Brain microvascular endothelial cell (primary cell): ENCODE measurements at regions not wholly inside any gene's neighbourhood (a gene's known extent, or its start where the extent isn't known, plus 50 kb on each side); places are given as distances from the start of the nearest gene placed in this dataset.

Experiments
- DNase-seq: peaks from one replicate; pipeline ENCODE4 v3.0.0-alpha.2; 2020
- H3K27ac ChIP-seq: fragments of 250-450 bp; sonication (Bioruptor Pico); 2 replicates; pipeline ENCODE4 v1.5.1; 2020; ENCODE audit warnings: mild to moderate bottlenecking, moderate library complexity
- H3K27me3 ChIP-seq: fragments of 250-450 bp; sonication (Bioruptor Pico); replicated peaks from 2 replicates; pipeline ENCODE4 v1.5.1; 2020; ENCODE audit warnings: mild to moderate bottlenecking
- H3K36me3 ChIP-seq: fragments of 250-450 bp; sonication (Bioruptor Pico); replicated peaks from 2 replicates; pipeline ENCODE4 v1.5.1; 2020; ENCODE audit warnings: mild to moderate bottlenecking
- H3K4me3 ChIP-seq: 2 replicates; pipeline ENCODE4 v1.5.1; 2011; ENCODE audit warnings: low read depth, mild to moderate bottlenecking, control low read depth, low read length, moderate library complexity
- CTCF ChIP-seq: IDR thresholded peaks from 2 replicates; pipeline ENCODE4 v1.5.1; 2011; ENCODE audit warnings: low read depth, mild to moderate bottlenecking, moderate library complexity, low read length, control low read depth, inconsistent platforms; ENCODE audit errors: missing control alignments
- in situ Hi-C: cut with HindIII; loops from 2 replicates; pipeline ENCODE4 v1.10.0; 2017; ENCODE audit warnings: low sequenced_read_pairs, low pct_ligation_motif_present

GRCh38 chr18:40652321-40652720, 1302.7 kb upstream of the PIK3C3 start:
- H3K4me3 ChIP-seq, result no peak overlapping the region
- no peak for TF ChIP-seq CTCF
- no peak overlapping the region for H3K27ac ChIP-seq
- no peaks in the 10 kb centered on the region for H3K36me3 ChIP-seq
- no peaks in the 10 kb centered on the region for H3K27me3 ChIP-seq
- in situ Hi-C loops, result no loop called here
- no peak for DNase-seq

DNA sequence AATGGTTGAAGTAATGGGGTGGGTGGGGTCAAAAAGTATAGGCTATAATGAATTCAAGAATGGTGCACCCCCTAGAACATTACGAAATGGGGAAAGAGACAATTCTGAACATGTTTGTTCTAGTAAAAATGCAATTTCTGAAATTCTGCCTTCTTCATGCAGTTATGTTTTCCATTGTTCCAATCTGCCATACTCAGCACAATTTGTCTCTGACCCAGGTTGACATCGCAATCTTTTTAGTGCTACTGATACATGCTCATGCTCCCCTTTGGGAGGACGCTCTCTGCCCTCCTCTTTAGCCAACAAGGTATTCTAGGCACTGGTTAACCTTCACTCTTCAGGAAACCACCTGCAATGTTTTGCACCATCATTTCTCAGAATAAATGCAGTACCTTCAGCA, 1303.9 kb upstream of the PIK3C3 start:
- no peak for TF ChIP-seq CTCF
- DNase-seq, result no peak
- Histone ChIP-seq H3K27ac (no peak overlapping the region), H3K4me3 (no peak overlapping the region), H3K27me3 (no peaks in the 10 kb centered on the region), H3K36me3 (no peaks in the 10 kb centered on the region)
- in situ Hi-C loops, result no loop called here

DNA sequence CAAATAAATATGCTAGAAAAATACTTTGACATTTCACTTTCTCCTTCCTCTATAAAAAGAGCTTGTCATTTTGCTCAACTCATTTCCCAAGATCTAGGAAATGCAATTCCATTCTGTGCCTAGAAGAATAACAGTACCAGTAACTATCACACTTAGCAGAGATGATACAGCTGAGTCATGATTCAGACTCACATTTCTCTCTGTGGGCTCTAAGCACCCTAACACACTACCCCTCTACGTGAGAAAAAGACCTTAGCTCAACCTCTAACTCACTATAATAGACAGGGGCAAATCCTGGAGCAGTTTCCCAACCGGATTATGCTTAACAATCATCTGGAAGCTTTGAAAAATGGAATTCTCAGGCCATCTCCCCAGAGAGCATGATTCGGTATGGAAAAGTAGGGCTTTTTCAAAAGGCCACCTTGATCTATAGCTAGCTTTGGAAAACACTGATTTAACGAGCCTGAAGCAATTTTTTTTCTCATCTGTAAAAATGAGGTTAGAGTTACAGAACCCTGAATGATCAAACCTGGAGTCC, 1312.3 kb upstream of the PIK3C3 start:
- Histone ChIP-seq H3K27me3 (no peaks in the 10 kb centered on the region), H3K27ac (no peak overlapping the region), H3K4me3 (no peak overlapping the region), H3K36me3 (no peaks in the 10 kb centered on the region)
- no peak for DNase-seq
- in situ Hi-C loops, result no loop called here
- no peak for TF ChIP-seq CTCF

- in situ Hi-C loops, result no loop called here
- no peak for TF ChIP-seq CTCF
- H3K27me3 ChIP-seq, result no peaks in the 10 kb centered on the region
- no peak for DNase-seq
- H3K4me3 ChIP-seq, result no peak overlapping the region
- no peaks in the 10 kb centered on the region for H3K36me3 ChIP-seq
- no peak overlapping the region for H3K27ac ChIP-seq
Measured at GRCh38 chr18:40631319-40631718, 1323.7 kb upstream of the PIK3C3 start.

DNA sequence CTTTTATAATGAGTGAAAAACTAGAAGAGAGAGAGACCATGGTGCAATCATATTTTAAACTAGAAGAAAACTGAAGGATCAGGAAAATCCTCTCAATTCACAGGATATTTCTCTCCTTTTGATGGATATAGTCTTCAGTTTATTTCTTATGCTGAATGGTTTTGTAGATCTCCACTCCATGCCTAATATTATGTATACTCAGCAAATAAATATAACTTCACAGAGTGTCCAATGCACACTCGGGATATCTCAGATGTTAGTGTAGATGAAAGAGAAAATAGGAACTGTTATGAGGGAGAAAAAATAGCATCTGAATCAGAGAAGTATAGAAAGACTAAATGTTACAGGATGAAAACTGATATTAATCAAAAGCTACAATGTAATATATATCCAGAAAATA, 1324.5 kb upstream of the PIK3C3 start:
- Histone ChIP-seq H3K27ac (no peak overlapping the region), H3K4me3 (no peak overlapping the region), H3K36me3 (no peaks in the 10 kb centered on the region), H3K27me3 (no peaks in the 10 kb centered on the region)
- no peak for TF ChIP-seq CTCF
- no peak for DNase-seq
- in situ Hi-C loops, result no loop called here

- no peak for TF ChIP-seq CTCF
- Histone ChIP-seq H3K27me3 (no peaks in the 10 kb centered on the region), H3K27ac (no peak overlapping the region), H3K36me3 (no peaks in the 10 kb centered on the region), H3K4me3 (no peak overlapping the region)
- in situ Hi-C loops, result no loop called here
- DNase-seq, result no peak
Measured at GRCh38 chr18:40624959-40625358, 1330.1 kb upstream of the PIK3C3 start.
